K562 (cell line): ENCODE measurements at regions not wholly inside any gene's neighbourhood (a gene's known extent, or its start where the extent isn't known, plus 50 kb on each side); places are given as distances from the start of the nearest gene placed in this dataset.

Experiments
- ATAC-seq: fragments of 200-7000 bp; cut with Tn5 transposase; 3 replicates; pipeline ENCODE4 v1.9.1; 2020; ENCODE audit warnings: moderate library complexity
- BruUV-seq: library from RNA; stranded (reverse); fragments of 400-500 nt; replicated peaks from 2 replicates; lab custom pipeline; 2021; lab: Mats Ljungman, UMichigan
- CTCF ChIA-PET: fragments of 300-600 bp; formaldehyde crosslinking; extraction: SDS; loops from one replicate; lab custom pipeline; 2021; ENCODE audit warnings: low intra/inter-chr PET ratio; lab: Yijun Ruan, JAX
- POLR2A ChIA-PET: fragments of 300-600, 350-650 bp; sonication (Branson Sonifier 250); formaldehyde crosslinking; extraction: SDS; loops from one replicate; lab custom pipeline; 2021; ENCODE audit warnings: antibody characterized with exemption, inconsistent platforms; lab: Yijun Ruan, JAX
- DNase-seq, 4 experiments: peaks; one replicate each; pipeline versions ENCODE4 v3.0.0 to v3.0.0-alpha.2; 2011 to 2018; ENCODE audit warnings: low spot score in 3 of 4, mixed read lengths in 3 of 4; ENCODE audit errors: extremely low read depth in 1 of 4
- FAIRE-seq: peaks from 2 replicates; lab custom pipeline; 2011; peaks lifted over from hg19 to GRCh38; lab: Jason Lieb, UNC
- H2AFZ ChIP-seq: 2 replicates; pipeline ENCODE4 v1.6.0; 2011; ENCODE audit warnings: low read depth, low read length, control low read depth, inconsistent platforms
- H3K27ac ChIP-seq: fragments of 200-600 bp; 3 replicates; pipeline ENCODE4 v1.8.0; 2011; ENCODE audit warnings: low read depth, mild to moderate bottlenecking, control low read depth, inconsistent platforms, low read length, moderate library complexity, mixed read lengths; ENCODE audit errors: extremely low read depth
- H3K27me3 ChIP-seq, 2 experiments: fragments of 300-600 bp in 1 of 2; 2 replicates in 1 of 2; 3 replicates in 1 of 2; pipeline versions ENCODE4 v1.6.0 to v1.8.0; 2011; ENCODE audit warnings: inconsistent platforms in 2 of 2, low read length in 2 of 2, mild to moderate bottlenecking in 1 of 2, mixed read lengths in 1 of 2, moderate library complexity in 1 of 2; ENCODE audit not compliant: control insufficient read depth in 2 of 2, insufficient read depth in 2 of 2
- H3K36me3 ChIP-seq: fragments of 300-600 bp; 3 replicates; pipeline ENCODE4 v1.8.0; 2011; ENCODE audit warnings: mild to moderate bottlenecking, low read length, inconsistent platforms; ENCODE audit not compliant: control insufficient read depth, insufficient read depth
- H3K4me1 ChIP-seq, 2 experiments: fragments of 200-600 bp in 1 of 2; replicated peaks in 1 of 2; 2 replicates in 1 of 2; 3 replicates in 1 of 2; pipeline versions ENCODE4 v1.5.1 to v1.8.0; 2011; ENCODE audit warnings: inconsistent platforms in 2 of 2, low read length in 2 of 2, mild to moderate bottlenecking in 1 of 2, mixed read lengths in 1 of 2, moderate library complexity in 1 of 2; ENCODE audit not compliant: control insufficient read depth in 2 of 2, insufficient read depth in 2 of 2
- H3K4me2 ChIP-seq: 2 replicates; pipeline ENCODE4 v1.6.1; 2011; ENCODE audit warnings: low read length, control low read depth, inconsistent platforms, mixed read lengths; ENCODE audit not compliant: insufficient read depth
- H3K4me3 ChIP-seq: fragments of 200-600 bp; sonication (generic), shearing (Covaris generic); 2 replicates; pipeline ENCODE4 v1.5.1; 2016; ENCODE audit warnings: control low read depth, inconsistent platforms
- H3K79me2 ChIP-seq: fragments of 200-600 bp; 3 replicates; pipeline ENCODE4 v1.8.0; 2011; ENCODE audit warnings: low read length, inconsistent platforms; ENCODE audit not compliant: control insufficient read depth, insufficient read depth
- H3K9ac ChIP-seq, 2 experiments: 2 replicates each; pipeline versions ENCODE4 v1.6.0 to v1.6.1; 2011; ENCODE audit warnings: low read depth in 2 of 2, low read length in 2 of 2, control low read depth in 1 of 2, inconsistent platforms in 1 of 2, mild to moderate bottlenecking in 1 of 2, mixed read lengths in 1 of 2; ENCODE audit not compliant: insufficient read depth in 1 of 2
- H3K9me1 ChIP-seq: one replicate; pipeline ENCODE4 v1.6.0; 2011; ENCODE audit warnings: inconsistent platforms, mild to moderate bottlenecking, low read length, moderate library complexity; ENCODE audit not compliant: control insufficient read depth, insufficient read depth
- H3K9me3 ChIP-seq: replicated peaks from 2 replicates; pipeline ENCODE4 v1.5.1; 2011; ENCODE audit warnings: low read depth, low read length, inconsistent platforms; ENCODE audit not compliant: control insufficient read depth, insufficient read depth
- H4K20me1 ChIP-seq: replicated peaks from 2 replicates; pipeline ENCODE4 v1.6.1; 2011; ENCODE audit warnings: low read length, inconsistent platforms, mixed read lengths; ENCODE audit not compliant: control insufficient read depth, insufficient read depth
- SPI1 ChIP-seq: IDR thresholded peaks from 2 replicates; pipeline ENCODE4 v1.6.1; 2011; ENCODE audit warnings: low read depth, low read length, control low read depth, borderline replicate concordance
- STAT5A ChIP-seq: IDR thresholded peaks from 2 replicates; pipeline ENCODE4 v1.6.1; 2012; ENCODE audit warnings: low read length, inconsistent platforms, borderline replicate concordance
- ZNF134 ChIP-seq: fragments of 250-450 bp; sonication (Bioruptor Pico); conservative IDR thresholded peaks from 2 replicates; pipeline ENCODE4 v1.4.0; 2020
- WGBS: fragments of 100-300 bp; shearing (Covaris generic); methylation state at CpG from one replicate; pipeline ENCODE4 v1.1.6; 2016; ENCODE audit warnings: low coverage, mixed read lengths; ENCODE audit not compliant: insufficient coverage; ENCODE audit errors: missing lambda C conversion rate; 5-methylcytosine and 5-hydroxymethylcytosine counted together
- in situ Hi-C: fragments of 300-500 bp; cut with MboI; formaldehyde crosslinking; loops from 4 replicates; pipeline ENCODE4 v1.15.0; 2018; ENCODE audit warnings: inconsistent platforms, mixed read lengths
- intact Hi-C: fragments of 100-400 bp; cut with micrococcal nuclease; formaldehyde crosslinking; loops from 2 replicates; pipeline ENCODE4 v1.14.2; 2022
- TF ChIP-seq, protein P1 (sequence below), 2 experiments: fragments of 450-650 bp in 1 of 2; sonication (generic) in 1 of 2; formaldehyde crosslinking in 1 of 2; IDR thresholded peaks in 1 of 2; conservative IDR thresholded peaks in 1 of 2; 2 replicates each; pipeline versions ENCODE4 v1.6.1 to v1.8.1; 2016 to 2023; ENCODE audit warnings: mild to moderate bottlenecking in 2 of 2, moderate library complexity in 2 of 2, inconsistent platforms in 1 of 2, missing genetic modification reagents in 1 of 2

DNA sequence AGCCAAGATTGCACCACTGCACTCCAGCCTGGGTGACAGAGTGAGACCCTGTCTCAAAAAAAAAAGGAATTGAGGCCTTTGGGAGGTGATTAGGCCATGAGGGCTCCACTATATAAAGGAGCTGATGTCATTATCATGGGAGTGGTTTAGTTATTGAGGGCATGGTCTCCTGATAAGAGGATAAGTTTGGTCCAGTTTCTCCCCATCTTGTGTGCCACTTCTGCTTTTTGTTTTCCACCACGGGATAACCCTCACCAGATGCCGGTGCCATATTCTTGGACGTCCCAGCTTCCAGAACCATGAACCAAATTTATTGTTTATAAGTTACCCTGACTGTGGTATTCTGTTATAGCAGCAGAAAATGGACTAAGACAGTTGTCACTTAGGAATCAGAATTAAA lies 125.8 kb downstream of the C1D start:
- Histone ChIP-seq H2AFZ (no peak overlapping the region), H3K9ac (no peak overlapping the region), H3K79me2 (no peaks in the 10 kb centered on the region), H3K4me2 (no peak overlapping the region), H3K36me3 (no peaks in the 10 kb centered on the region), H3K27ac (no peak overlapping the region), H3K4me1 (no peaks in the 10 kb centered on the region), H3K27me3 (peaks cover 0 to 2% of the 10 kb centered on the region in 2 experiments; a peak in 4 of 5 replicates), H3K4me3 (no peak overlapping the region), H4K20me1 (no peaks in the 10 kb centered on the region), H3K9me1 (no peaks in the 10 kb centered on the region), H3K9me3 (no peaks in the 10 kb centered on the region)
- DNase-seq (peak in 1 of 4 experiments; percentile 3), ATAC-seq (peak; percentile 43; the same call in 1 of the 3 replicates), FAIRE-seq (no peak)
- POLR2A ChIA-PET, result interaction anchor here (0.8 kb wide), 1 partner anchor 815 kb away, joined by 3 read pairs; no protein-coding TSS in a partner anchor
- CTCF ChIA-PET, result no interaction called here
- BruUV-seq, result no TSS peak
- WGBS, result 5% methylated on average over 3 of the region's 3 CpGs
- intact Hi-C loops (loop anchor here (5.0 kb wide), 1 partner anchor 95 kb away; no protein-coding TSS in a partner anchor), in situ Hi-C loops (no loop called here)
- TF ChIP-seq SPI1, result peak; percentile 90
- TF ChIP-seq ZNF134 (CRISPR knock-in tag), result 0 out of 2 replicates have a peak, but pooled peaks have one; percentile 51
- TF ChIP-seq STAT5A, result no peak
- TF ChIP-seq, protein P1, sequence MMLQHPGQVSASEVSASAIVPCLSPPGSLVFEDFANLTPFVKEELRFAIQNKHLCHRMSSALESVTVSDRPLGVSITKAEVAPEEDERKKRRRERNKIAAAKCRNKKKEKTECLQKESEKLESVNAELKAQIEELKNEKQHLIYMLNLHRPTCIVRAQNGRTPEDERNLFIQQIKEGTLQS (IDR thresholded peaks at IDR 0.05), result 0 out of 2 replicates have a peak, but pooled peaks have one; percentile 10
- TF ChIP-seq, protein P1 (CRISPR knock-in tag; conservative IDR thresholded peaks at IDR 0.05), result no peak
